ENCODE measurements at regions not wholly inside any gene's neighbourhood (a gene's known extent, or its start where the extent isn't known, plus 50 kb on each side); places are given as distances from the start of the nearest gene placed in this dataset.

GRCh38 chr7:25725451-25725850, 426.5 kb upstream of the NFE2L3 start:
- no peaks in the 10 kb centered on the region for H3K27me3 ChIP-seq
- H3K9me3 ChIP-seq = no peaks in the 10 kb centered on the region
- no peak overlapping the region for H3K4me3 ChIP-seq
- no peak for TF ChIP-seq CTCF (IDR thresholded peaks at IDR 0.05)
- no peak for TF ChIP-seq POLR2A (IDR thresholded peaks at IDR 0.05)
- TF ChIP-seq POLR2AphosphoS5 (IDR thresholded peaks at IDR 0.05) = no peak
- TF ChIP-seq EP300 (IDR thresholded peaks at IDR 0.05) = no peak
- 15 to 54% methylated on average over 2 of the region's 2 CpGs for WGBS, 2 donors (ENCODE audit: low coverage in 1 of 2)
- peaks cover 0 to 9% (median 2%) of the 10 kb centered on the region in 3 donors for H3K4me1 ChIP-seq
- peak overlapping the region in 2 of 4 donors; percentile 46 to 72 for H3K27ac ChIP-seq
- ATAC-seq = no peak
- no peaks in the 10 kb centered on the region for H3K36me3 ChIP-seq

- no peak overlapping the region for H3K4me3 ChIP-seq
- peak overlapping the region in 2 of 4 donors; percentile 46 to 72 for H3K27ac ChIP-seq
- ATAC-seq = no peak
- no peaks in the 10 kb centered on the region for H3K27me3 ChIP-seq
- H3K36me3 ChIP-seq = no peaks in the 10 kb centered on the region
- no peaks in the 10 kb centered on the region for H3K9me3 ChIP-seq
- TF ChIP-seq EP300 (IDR thresholded peaks at IDR 0.05) (no peak), POLR2A (IDR thresholded peaks at IDR 0.05) (no peak), POLR2AphosphoS5 (IDR thresholded peaks at IDR 0.05) (no peak), CTCF (IDR thresholded peaks at IDR 0.05) (no peak)
- H3K4me1 ChIP-seq = peaks cover 7 to 18% (median 10%) of the 10 kb centered on the region in 3 donors
- 70 to 80% methylated on average over 3 to 5 of the region's 8 CpGs for WGBS, 2 donors (ENCODE audit: low coverage in 1 of 2)
These were observed 425.7 kb upstream of the NFE2L3 start for GRCh38 chr7:25726170-25726780.

GRCh38 chr7:25726781-25727311, 425.2 kb upstream of the NFE2L3 start:
- Histone ChIP-seq H3K27me3 (no peaks in the 10 kb centered on the region), H3K4me3 (no peak overlapping the region), H3K9me3 (no peaks in the 10 kb centered on the region), H3K36me3 (no peaks in the 10 kb centered on the region), H3K27ac (no peak overlapping the region), H3K4me1 (peaks cover 10 to 23% (median 11%) of the 10 kb centered on the region in 3 donors)
- 82 to 93% methylated on average over 6 to 8 of the region's 8 CpGs for WGBS, 2 donors (ENCODE audit: low coverage in 1 of 2)
- ATAC-seq = no peak
- TF ChIP-seq POLR2A (IDR thresholded peaks at IDR 0.05) (no peak), EP300 (IDR thresholded peaks at IDR 0.05) (no peak), POLR2AphosphoS5 (IDR thresholded peaks at IDR 0.05) (no peak)

GRCh38 chr7:25727446-25727845, 424.6 kb upstream of the NFE2L3 start:
- no peak overlapping the region for H3K4me3 ChIP-seq
- H3K27ac ChIP-seq = no peak overlapping the region
- no peak for TF ChIP-seq POLR2A (IDR thresholded peaks at IDR 0.05)
- TF ChIP-seq POLR2AphosphoS5 (IDR thresholded peaks at IDR 0.05) = no peak
- no peak for TF ChIP-seq CTCF (IDR thresholded peaks at IDR 0.05)
- no peak for TF ChIP-seq EP300 (IDR thresholded peaks at IDR 0.05)
- H3K36me3 ChIP-seq = no peaks in the 10 kb centered on the region
- no peak for ATAC-seq
- peaks cover 11 to 29% (median 12%) of the 10 kb centered on the region in 3 donors for H3K4me1 ChIP-seq
- H3K27me3 ChIP-seq = no peaks in the 10 kb centered on the region
- H3K9me3 ChIP-seq = no peaks in the 10 kb centered on the region
- 60 to 83% methylated on average over 1 to 2 of the region's 2 CpGs for WGBS, 2 donors (ENCODE audit: low coverage in 1 of 2)

GRCh38 chr7:25727876-25728275, 424.1 kb upstream of the NFE2L3 start:
- WGBS, 2 donors (ENCODE audit: low coverage in 1 of 2) = 78 to 100% methylated on average over 1 to 2 of the region's 2 CpGs
- Histone ChIP-seq H3K4me3 (no peak overlapping the region), H3K4me1 (peaks cover 11 to 33% (median 12%) of the 10 kb centered on the region in 3 donors), H3K9me3 (no peaks in the 10 kb centered on the region), H3K27me3 (no peaks in the 10 kb centered on the region), H3K36me3 (no peaks in the 10 kb centered on the region), H3K27ac (no peak overlapping the region)
- TF ChIP-seq CTCF (IDR thresholded peaks at IDR 0.05) (no peak), POLR2AphosphoS5 (IDR thresholded peaks at IDR 0.05) (no peak), POLR2A (IDR thresholded peaks at IDR 0.05) (no peak), EP300 (IDR thresholded peaks at IDR 0.05) (no peak)
- no peak for ATAC-seq

Data from gastroesophageal sphincter (tissue), 4 donors.